SK-N-SH (cell line): ENCODE measurements at regions not wholly inside any gene's neighbourhood (a gene's known extent, or its start where the extent isn't known, plus 50 kb on each side); places are given as distances from the start of the nearest gene placed in this dataset.

ENCODE experiments used
- CTCF ChIA-PET: fragments of 300-600, 350-600 bp; formaldehyde crosslinking; extraction: SDS; loops from one replicate; lab custom pipeline; 2021; lab: Yijun Ruan, JAX
- POLR2A ChIA-PET: fragments of 350-600 bp; sonication (Branson Sonifier 250); formaldehyde crosslinking; extraction: SDS; loops from one replicate; lab custom pipeline; 2020; ENCODE audit warnings: antibody characterized with exemption, inconsistent platforms; lab: Yijun Ruan, JAX
- DNase-seq: peaks from one replicate; pipeline ENCODE4 v3.0.0; 2012
- H2AFZ ChIP-seq: fragments of 200-600 bp; sonication (generic); 2 replicates; pipeline ENCODE4 v1.8.1; 2016; ENCODE audit warnings: antibody characterized with exemption, mild to moderate bottlenecking, low read depth
- H3F3A ChIP-seq: fragments of 200-600 bp; sonication (generic); replicated peaks from 2 replicates; pipeline ENCODE3; 2016; ENCODE audit warnings: antibody characterized with exemption, mild to moderate bottlenecking; ENCODE audit not compliant: insufficient read depth
- H3K27ac ChIP-seq, 2 experiments: fragments of 200-500 bp in 1 of 2; fragments of 200-600 bp in 1 of 2; sonication (Bioruptor generic) in 1 of 2; sonication (generic), shearing (Covaris generic) in 1 of 2; 2 replicates each; pipeline versions ENCODE4 v1.5.1 to v1.6.1; 2014 to 2016; ENCODE audit warnings: low read depth in 2 of 2, inconsistent platforms in 1 of 2, low read length in 1 of 2, mild to moderate bottlenecking in 1 of 2, mixed read lengths in 1 of 2
- H3K27me3 ChIP-seq: fragments of 200-600 bp; sonication (generic), shearing (Covaris generic); 2 replicates; pipeline ENCODE4 v1.6.1; 2016; ENCODE audit warnings: mixed run types; ENCODE audit not compliant: insufficient read depth
- H3K36me3 ChIP-seq, 2 experiments: fragments of 200-500 bp in 1 of 2; fragments of 200-600 bp in 1 of 2; sonication (Bioruptor generic) in 1 of 2; sonication (generic) in 1 of 2; replicated peaks in 1 of 2; 2 replicates each; pipeline versions ENCODE3 to v1.5.1; 2014 to 2016; ENCODE audit warnings: low read length in 1 of 2, mild to moderate bottlenecking in 1 of 2; ENCODE audit not compliant: insufficient read depth in 2 of 2, control insufficient read depth in 1 of 2
- H3K4me1 ChIP-seq, 2 experiments: fragments of 200-500 bp in 1 of 2; fragments of 200-600 bp in 1 of 2; sonication (Bioruptor generic) in 1 of 2; sonication (generic), shearing (Covaris generic) in 1 of 2; 2 replicates each; pipeline versions ENCODE4 v1.5.1 to v1.6.1; 2014 to 2016; ENCODE audit warnings: low read depth in 1 of 2, low read length in 1 of 2, mixed run types in 1 of 2; ENCODE audit not compliant: insufficient read depth in 2 of 2, control insufficient read depth in 1 of 2
- H3K4me2 ChIP-seq: fragments of 200-600 bp; sonication (generic), shearing (Covaris generic); 2 replicates; pipeline ENCODE4 v1.6.1; 2017; ENCODE audit warnings: mixed run types
- H3K4me3 ChIP-seq, 2 experiments: fragments of 200-500 bp in 1 of 2; fragments of 200-600 bp in 1 of 2; sonication (Bioruptor generic) in 1 of 2; sonication (generic), shearing (Covaris generic) in 1 of 2; 2 replicates each; pipeline versions ENCODE4 v1.5.1 to v1.8.1; 2014 to 2016; ENCODE audit warnings: low read depth in 2 of 2, inconsistent platforms in 1 of 2, low read length in 1 of 2, mild to moderate bottlenecking in 1 of 2, mixed read lengths in 1 of 2, moderate library complexity in 1 of 2
- H3K79me2 ChIP-seq: fragments of 200-600 bp; sonication (generic); 2 replicates; pipeline ENCODE4 v1.8.1; 2017; ENCODE audit warnings: mild to moderate bottlenecking; ENCODE audit not compliant: insufficient read depth
- H3K9ac ChIP-seq: fragments of 200-600 bp; sonication (generic); 2 replicates; pipeline ENCODE4 v1.6.1; 2017; ENCODE audit warnings: mixed run types
- H3K9me2 ChIP-seq: fragments of 200-600 bp; sonication (generic); 2 replicates; pipeline ENCODE4 v1.6.1; 2017; ENCODE audit warnings: mixed run types
- H3K9me3 ChIP-seq: fragments of 200-600 bp; sonication (generic); 2 replicates; pipeline ENCODE4 v1.6.1; 2017; ENCODE audit warnings: mixed run types, mild to moderate bottlenecking, moderate library complexity
- H4K20me1 ChIP-seq: fragments of 200-600 bp; sonication (generic); 2 replicates; pipeline ENCODE4 v1.6.1; 2017; ENCODE audit warnings: mild to moderate bottlenecking, mixed run types; ENCODE audit not compliant: insufficient read depth
- ELF1 ChIP-seq: IDR thresholded peaks from 2 replicates; pipeline ENCODE4 v1.4.0; 2012
- EZH2phosphoT487 ChIP-seq: fragments of 200-600 bp; sonication (generic); IDR thresholded peaks from 2 replicates; pipeline ENCODE4 v1.6.1; 2017; ENCODE audit warnings: low read depth, mixed run types, mild to moderate bottlenecking, antibody characterized with exemption, moderate library complexity, borderline replicate concordance
- FOSL2 ChIP-seq: IDR thresholded peaks from 2 replicates; pipeline ENCODE4 v1.4.0; 2012; ENCODE audit warnings: low read depth, mild to moderate bottlenecking, moderate library complexity, borderline replicate concordance
- FOXJ3 ChIP-seq: sonication (generic); formaldehyde crosslinking; IDR thresholded peaks from 2 replicates; pipeline ENCODE4 v1.5.1; 2020; ENCODE audit warnings: mild to moderate bottlenecking, missing genetic modification reagents
- FOXM1 ChIP-seq: IDR thresholded peaks from 2 replicates; pipeline ENCODE4 v1.4.0; 2012; ENCODE audit warnings: low read depth, mild to moderate bottlenecking
- GABPA ChIP-seq: IDR thresholded peaks from 2 replicates; pipeline ENCODE4 v1.4.0; 2012; ENCODE audit warnings: low read depth, mild to moderate bottlenecking
- JUND ChIP-seq: IDR thresholded peaks from 2 replicates; pipeline ENCODE4 v1.4.0; 2012
- MAX ChIP-seq: IDR thresholded peaks from 2 replicates; pipeline ENCODE4 v1.4.0; 2012; ENCODE audit warnings: low read depth
- NFIC ChIP-seq: IDR thresholded peaks from 2 replicates; pipeline ENCODE4 v1.4.0; 2012; ENCODE audit warnings: borderline replicate concordance
- NRF1 ChIP-seq: IDR thresholded peaks from 2 replicates; pipeline ENCODE4 v1.6.1; 2012; ENCODE audit warnings: low read depth, mild to moderate bottlenecking, low read length
- RAD21 ChIP-seq: IDR thresholded peaks from 2 replicates; pipeline ENCODE4 v1.6.1; 2012; ENCODE audit warnings: mild to moderate bottlenecking, low read length
- RCOR1 ChIP-seq: fragments of 150-350 bp; IDR thresholded peaks from 2 replicates; pipeline ENCODE4 v1.6.1; 2017; ENCODE audit warnings: antibody characterized with exemption, low read length
- RFX5 ChIP-seq: IDR thresholded peaks from 2 replicates; pipeline ENCODE4 v1.6.1; 2012; ENCODE audit warnings: mild to moderate bottlenecking, improper control_type of control experiment, low read length
- SIN3A ChIP-seq: IDR thresholded peaks from 2 replicates; pipeline ENCODE4 v1.6.1; 2012; ENCODE audit warnings: low read depth, mild to moderate bottlenecking, low read length, moderate library complexity, borderline replicate concordance
- SMC3 ChIP-seq: IDR thresholded peaks from 2 replicates; pipeline ENCODE4 v1.6.1; 2012; ENCODE audit warnings: low read depth, low read length, improper control_type of control experiment
- TAF1 ChIP-seq: IDR thresholded peaks from 2 replicates; pipeline ENCODE4 v1.6.1; 2012; ENCODE audit warnings: low read depth, mild to moderate bottlenecking, low read length, moderate library complexity, borderline replicate concordance
- TCF12 ChIP-seq: IDR thresholded peaks from 2 replicates; pipeline ENCODE4 v1.4.0; 2012
- YY1 ChIP-seq: IDR thresholded peaks from 2 replicates; pipeline ENCODE4 v1.4.0; 2012; ENCODE audit warnings: low read depth, mild to moderate bottlenecking
- ZBTB33 ChIP-seq: IDR thresholded peaks from 2 replicates; pipeline ENCODE4 v1.4.0; 2012; ENCODE audit warnings: low read depth, borderline replicate concordance
- WGBS: methylation state at CpG from one replicate; pipeline ENCODE4 v1.1.6; 2017; ENCODE audit warnings: low lambda C conversion rate; 5-methylcytosine and 5-hydroxymethylcytosine counted together
- TF ChIP-seq, protein P1 (sequence below): fragments of 200-600 bp; sonication (generic); IDR thresholded peaks from 2 replicates; pipeline ENCODE4 v1.6.1; 2017; ENCODE audit warnings: antibody characterized with exemption, mild to moderate bottlenecking, moderate library complexity

- ChIA-PET CTCF (no interaction called here), POLR2A (no interaction called here)
- no peak for DNase-seq
- Histone ChIP-seq H3K36me3 (no peaks in the 10 kb centered on the region), H3K9ac (peak overlapping the region; percentile 11), H3K4me2 (peak overlapping the region; percentile 38), H3K27ac (peak overlapping the region in 1 of 2 experiments; percentile 76; a peak in 2 of 4 replicates), H3F3A (peaks cover 25% of the 10 kb centered on the region), H3K27me3 (no peaks in the 10 kb centered on the region), H3K9me2 (no peaks in the 10 kb centered on the region), H3K4me1 (peaks cover 0 to 27% of the 10 kb centered on the region in 2 experiments; a peak in 1 of 4 replicates), H4K20me1 (no peaks in the 10 kb centered on the region), H2AFZ (peak overlapping the region; percentile 96), H3K4me3 (no peak overlapping the region), H3K9me3 (no peaks in the 10 kb centered on the region), H3K79me2 (no peaks in the 10 kb centered on the region)
- no peak for TF ChIP-seq ZBTB33
- peak; percentile 49 for TF ChIP-seq TCF12
- no peak for TF ChIP-seq MAX
- no peak for TF ChIP-seq RAD21
- TF ChIP-seq RCOR1: no peak
- WGBS: 77% methylated on average over 6 of the region's 6 CpGs
Observed at GRCh38 chr5:74576941-74577456, 63.5 kb downstream of the ENC1 start.

DNA sequence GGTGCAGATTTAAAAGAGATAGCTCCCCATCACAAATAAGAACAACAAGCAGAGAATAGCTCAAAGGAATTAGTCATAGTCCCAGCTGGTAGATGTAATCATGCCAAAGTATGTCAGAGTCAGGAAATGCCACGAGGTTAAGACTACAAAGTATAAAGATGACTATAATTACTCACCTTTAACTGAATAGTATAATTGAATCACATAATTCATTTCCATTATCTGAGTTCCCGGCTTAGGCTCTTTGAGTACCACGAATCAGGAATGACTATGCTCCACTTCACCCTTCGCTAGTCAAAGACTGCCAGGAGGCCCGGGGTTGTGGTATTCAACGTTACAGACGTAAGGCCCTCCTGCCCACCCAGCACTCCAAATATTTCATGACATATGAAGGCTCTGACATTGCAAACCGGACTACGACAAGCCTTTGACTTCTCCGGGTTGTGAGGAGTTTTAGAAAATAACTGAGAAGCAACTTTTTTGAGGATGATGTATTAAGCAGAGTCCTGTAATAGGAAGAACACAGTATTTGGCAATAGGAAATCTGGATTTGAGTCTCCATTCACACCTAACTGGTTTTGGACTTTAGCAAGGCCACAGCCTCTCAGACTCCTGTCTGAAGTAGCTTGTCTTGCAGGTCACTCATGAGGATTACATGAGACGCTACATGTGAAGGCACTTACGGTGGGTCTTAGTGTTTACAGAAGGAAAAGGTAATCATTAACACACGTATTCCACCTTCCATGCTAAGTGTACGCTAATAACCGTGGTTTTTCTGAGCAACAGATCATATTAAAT lies 64.6 kb downstream of the ENC1 start:
- Histone ChIP-seq H3K36me3 (no peaks in the 10 kb centered on the region), H3K27me3 (no peaks in the 10 kb centered on the region), H3K79me2 (no peaks in the 10 kb centered on the region), H3K4me2 (peak overlapping the region; percentile 38), H3K9ac (peak overlapping the region; percentile 11; the same call in 1 of the 2 replicates), H3F3A (peaks cover 25% of the 10 kb centered on the region), H3K4me3 (no peak overlapping the region), H3K4me1 (peaks cover 0 to 24% of the 10 kb centered on the region in 2 experiments; a peak in 1 of 4 replicates), H3K27ac (peak overlapping the region in 1 of 2 experiments; percentile 76; a peak in 3 of 4 replicates), H3K9me2 (no peaks in the 10 kb centered on the region), H4K20me1 (no peaks in the 10 kb centered on the region), H3K9me3 (no peaks in the 10 kb centered on the region), H2AFZ (peak overlapping the region; percentile 7; the same call in 1 of the 2 replicates)
- 52% methylated on average over 15 of the region's 15 CpGs for WGBS
- CTCF ChIA-PET: interaction anchor here (0.9 kb wide), 1 partner anchor 674 kb away, joined by 3 read pairs; no protein-coding TSS in a partner anchor
- POLR2A ChIA-PET: no interaction called here
- DNase-seq: no peak
- TF ChIP-seq GABPA (peak; percentile 32; the same call in 1 of the 2 replicates), FOSL2 (peak; percentile 94), FOXJ3 (no peak), YY1 (no peak), EZH2phosphoT487 (no peak), NRF1 (no peak), SMC3 (no peak), TAF1 (no peak), JUND (peak; percentile 94), SIN3A (no peak), MAX (peak; percentile 80), ZBTB33 (peak; percentile 54; the same call in 1 of the 2 replicates), RFX5 (no peak), RAD21 (no peak), FOXM1 (peak; percentile 65; the same call in 1 of the 2 replicates), ELF1 (peak; percentile 47; the same call in 1 of the 2 replicates), NFIC (peak; percentile 96)
- TF ChIP-seq, protein P1, sequence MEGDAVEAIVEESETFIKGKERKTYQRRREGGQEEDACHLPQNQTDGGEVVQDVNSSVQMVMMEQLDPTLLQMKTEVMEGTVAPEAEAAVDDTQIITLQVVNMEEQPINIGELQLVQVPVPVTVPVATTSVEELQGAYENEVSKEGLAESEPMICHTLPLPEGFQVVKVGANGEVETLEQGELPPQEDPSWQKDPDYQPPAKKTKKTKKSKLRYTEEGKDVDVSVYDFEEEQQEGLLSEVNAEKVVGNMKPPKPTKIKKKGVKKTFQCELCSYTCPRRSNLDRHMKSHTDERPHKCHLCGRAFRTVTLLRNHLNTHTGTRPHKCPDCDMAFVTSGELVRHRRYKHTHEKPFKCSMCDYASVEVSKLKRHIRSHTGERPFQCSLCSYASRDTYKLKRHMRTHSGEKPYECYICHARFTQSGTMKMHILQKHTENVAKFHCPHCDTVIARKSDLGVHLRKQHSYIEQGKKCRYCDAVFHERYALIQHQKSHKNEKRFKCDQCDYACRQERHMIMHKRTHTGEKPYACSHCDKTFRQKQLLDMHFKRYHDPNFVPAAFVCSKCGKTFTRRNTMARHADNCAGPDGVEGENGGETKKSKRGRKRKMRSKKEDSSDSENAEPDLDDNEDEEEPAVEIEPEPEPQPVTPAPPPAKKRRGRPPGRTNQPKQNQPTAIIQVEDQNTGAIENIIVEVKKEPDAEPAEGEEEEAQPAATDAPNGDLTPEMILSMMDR: no peak
